ENCODE measurements at regions not wholly inside any gene's neighbourhood (a gene's known extent, or its start where the extent isn't known, plus 50 kb on each side); places are given as distances from the start of the nearest gene placed in this dataset.

- CTCF ChIA-PET, result no interaction called here
- Histone ChIP-seq H3K9me3 (no peaks in the 10 kb centered on the region), H3K4me1 (no peaks in the 10 kb centered on the region), H3K27me3 (replicated peaks; ENCODE audit: control insufficient read depth, insufficient read depth, low read length) (no peaks in the 10 kb centered on the region; the same call in 1 of the 2 replicates), H3K4me3 (ENCODE audit: low read depth, low read length) (no peak overlapping the region), H3K36me3 (ENCODE audit: control insufficient read depth, insufficient read depth, low read length) (no peaks in the 10 kb centered on the region)
- TF ChIP-seq, protein P1, sequence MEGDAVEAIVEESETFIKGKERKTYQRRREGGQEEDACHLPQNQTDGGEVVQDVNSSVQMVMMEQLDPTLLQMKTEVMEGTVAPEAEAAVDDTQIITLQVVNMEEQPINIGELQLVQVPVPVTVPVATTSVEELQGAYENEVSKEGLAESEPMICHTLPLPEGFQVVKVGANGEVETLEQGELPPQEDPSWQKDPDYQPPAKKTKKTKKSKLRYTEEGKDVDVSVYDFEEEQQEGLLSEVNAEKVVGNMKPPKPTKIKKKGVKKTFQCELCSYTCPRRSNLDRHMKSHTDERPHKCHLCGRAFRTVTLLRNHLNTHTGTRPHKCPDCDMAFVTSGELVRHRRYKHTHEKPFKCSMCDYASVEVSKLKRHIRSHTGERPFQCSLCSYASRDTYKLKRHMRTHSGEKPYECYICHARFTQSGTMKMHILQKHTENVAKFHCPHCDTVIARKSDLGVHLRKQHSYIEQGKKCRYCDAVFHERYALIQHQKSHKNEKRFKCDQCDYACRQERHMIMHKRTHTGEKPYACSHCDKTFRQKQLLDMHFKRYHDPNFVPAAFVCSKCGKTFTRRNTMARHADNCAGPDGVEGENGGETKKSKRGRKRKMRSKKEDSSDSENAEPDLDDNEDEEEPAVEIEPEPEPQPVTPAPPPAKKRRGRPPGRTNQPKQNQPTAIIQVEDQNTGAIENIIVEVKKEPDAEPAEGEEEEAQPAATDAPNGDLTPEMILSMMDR (IDR thresholded peaks at IDR 0.05; ENCODE audit: insufficient read depth in 1 of 2, low read depth in 1 of 2, low read length in 1 of 2, severe bottlenecking in 1 of 2, unreplicated experiment in 1 of 2), result no peak
- BruUV-seq (replicated peaks), result no TSS peak
- no peaks in the 10 kb centered on the region for H3K9me3 Mint-ChIP-seq (ENCODE audit: unreplicated experiment)
- intact Hi-C loops (cut with micrococcal nuclease; ENCODE audit: unreplicated experiment), result no loop called here
- no peaks in the 10 kb centered on the region for H3K27me3 Mint-ChIP-seq (ENCODE audit: insufficient read depth, unreplicated experiment)
- POLR2A ChIA-PET, result interaction anchor here (0.6 kb wide), 1 partner anchor 15 kb away, joined by 4 read pairs; no protein-coding TSS in a partner anchor
- no peaks in the 10 kb centered on the region for H3K36me3 Mint-ChIP-seq (ENCODE audit: insufficient read depth, unreplicated experiment)
- no peak for DNase-seq
- no peak overlapping the region for H3K27ac Mint-ChIP-seq (ENCODE audit: unreplicated experiment)
- no peaks in the 10 kb centered on the region for H3K4me1 Mint-ChIP-seq (ENCODE audit: low read depth, unreplicated experiment)
- no peak overlapping the region for H3K4me3 Mint-ChIP-seq (ENCODE audit: unreplicated experiment)
Observed at GRCh38 chr4:181819946-181820345, 423.3 kb upstream of the TENM3 start.

DNA sequence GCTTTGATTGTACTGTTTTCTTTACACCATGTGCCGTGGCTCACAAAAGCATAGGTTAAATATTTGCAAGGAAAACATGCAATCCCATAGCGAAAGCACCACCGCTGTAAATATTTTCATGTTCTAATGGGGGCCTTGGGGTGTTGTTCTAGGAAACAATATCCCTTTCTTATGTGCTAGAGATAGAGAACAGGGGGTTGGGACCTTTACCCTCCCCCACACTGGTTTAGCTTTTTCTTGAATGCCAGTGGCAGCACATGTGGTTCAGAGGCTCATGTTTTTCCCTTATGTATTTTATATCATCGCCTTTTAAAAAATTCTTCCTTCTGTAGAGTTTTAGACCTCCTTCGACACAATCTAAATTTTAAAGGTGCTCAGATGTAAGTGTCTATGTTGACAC is 422.6 kb upstream of the TENM3 start:
- Histone ChIP-seq H3K4me1 (no peaks in the 10 kb centered on the region), H3K4me3 (ENCODE audit: low read depth, low read length) (no peak overlapping the region), H3K9me3 (no peaks in the 10 kb centered on the region), H3K36me3 (ENCODE audit: control insufficient read depth, insufficient read depth, low read length) (no peaks in the 10 kb centered on the region), H3K27me3 (replicated peaks; ENCODE audit: control insufficient read depth, insufficient read depth, low read length) (no peaks in the 10 kb centered on the region; the same call in 1 of the 2 replicates)
- TF ChIP-seq, protein P1 (IDR thresholded peaks at IDR 0.05; ENCODE audit: insufficient read depth in 1 of 2, low read depth in 1 of 2, low read length in 1 of 2, severe bottlenecking in 1 of 2, unreplicated experiment in 1 of 2), result no peak
- Mint-ChIP-seq H3K27me3 (ENCODE audit: insufficient read depth, unreplicated experiment) (no peaks in the 10 kb centered on the region), H3K36me3 (ENCODE audit: insufficient read depth, unreplicated experiment) (no peaks in the 10 kb centered on the region), H3K4me3 (ENCODE audit: unreplicated experiment) (no peak overlapping the region), H3K9me3 (ENCODE audit: unreplicated experiment) (no peaks in the 10 kb centered on the region), H3K27ac (ENCODE audit: unreplicated experiment) (no peak overlapping the region), H3K4me1 (ENCODE audit: low read depth, unreplicated experiment) (no peaks in the 10 kb centered on the region)
- POLR2A ChIA-PET, result interaction anchor here (0.6 kb wide), 1 partner anchor 15 kb away, joined by 4 read pairs; no protein-coding TSS in a partner anchor
- no TSS peak for BruUV-seq (replicated peaks)
- CTCF ChIA-PET, result no interaction called here
- DNase-seq, result no peak
- intact Hi-C loops (cut with micrococcal nuclease; ENCODE audit: unreplicated experiment), result no loop called here

GRCh38 chr4:181821039-181822004 is 421.9 kb upstream of the TENM3 start:
- Mint-ChIP-seq H3K27ac (ENCODE audit: unreplicated experiment) (no peak overlapping the region), H3K4me1 (ENCODE audit: low read depth, unreplicated experiment) (no peaks in the 10 kb centered on the region), H3K9me3 (ENCODE audit: unreplicated experiment) (no peaks in the 10 kb centered on the region), H3K36me3 (ENCODE audit: insufficient read depth, unreplicated experiment) (no peaks in the 10 kb centered on the region), H3K27me3 (ENCODE audit: insufficient read depth, unreplicated experiment) (no peaks in the 10 kb centered on the region), H3K4me3 (ENCODE audit: unreplicated experiment) (no peak overlapping the region)
- DNase-seq, result no peak
- Histone ChIP-seq H3K9me3 (no peaks in the 10 kb centered on the region), H3K27me3 (replicated peaks; ENCODE audit: control insufficient read depth, insufficient read depth, low read length) (no peaks in the 10 kb centered on the region; the same call in 1 of the 2 replicates), H3K36me3 (ENCODE audit: control insufficient read depth, insufficient read depth, low read length) (no peaks in the 10 kb centered on the region), H3K4me3 (ENCODE audit: low read depth, low read length) (no peak overlapping the region), H3K4me1 (no peaks in the 10 kb centered on the region)
- ChIA-PET CTCF (no interaction called here), POLR2A (no interaction called here)
- BruUV-seq (replicated peaks), result no TSS peak
- TF ChIP-seq, protein P1 (IDR thresholded peaks at IDR 0.05; ENCODE audit: insufficient read depth in 1 of 2, low read depth in 1 of 2, low read length in 1 of 2, severe bottlenecking in 1 of 2, unreplicated experiment in 1 of 2), result no peak
- intact Hi-C loops (cut with micrococcal nuclease; ENCODE audit: unreplicated experiment), result no loop called here

Data from Caco-2 (cell line).